ENCODE measurements at regions not wholly inside any gene's neighbourhood (a gene's known extent, or its start where the extent isn't known, plus 50 kb on each side); places are given as distances from the start of the nearest gene placed in this dataset.
A peak's percentile ranks its signal among the peaks of the same experiment; 100 is the strongest.

- no peak overlapping the region for H3K4me3 ChIP-seq (ENCODE audit: low read depth, low read length)
- DNase-seq (ENCODE audit: low read depth), result no peak
- no peak for TF ChIP-seq MYC (IDR thresholded peaks at IDR 0.05; ENCODE audit: low read depth, low read length)
- no peak for TF ChIP-seq POLR2A (IDR thresholded peaks at IDR 0.05; ENCODE audit: extremely low read depth, insufficient read length)
- no peak for TF ChIP-seq CTCF (IDR thresholded peaks at IDR 0.05; ENCODE audit: low read depth, low read length)
- no peak for TF ChIP-seq MAX (IDR thresholded peaks at IDR 0.05; ENCODE audit: low read depth, low read length)
Observed at GRCh38 chr13:31914843-31915242, 116.7 kb upstream of the FRY start.

- H3K4me3 ChIP-seq (ENCODE audit: low read depth, low read length), result no peak overlapping the region
- no peak for DNase-seq (ENCODE audit: low read depth)
- TF ChIP-seq POLR2A (IDR thresholded peaks at IDR 0.05; ENCODE audit: extremely low read depth, insufficient read length) (no peak), MAX (IDR thresholded peaks at IDR 0.05; ENCODE audit: low read depth, low read length) (no peak), CTCF (IDR thresholded peaks at IDR 0.05; ENCODE audit: low read depth, low read length) (no peak), MYC (IDR thresholded peaks at IDR 0.05; ENCODE audit: low read depth, low read length) (no peak)
Observed at GRCh38 chr13:31918707-31919106, 112.9 kb upstream of the FRY start.

GRCh38 chr13:31919241-31919640 is 112.3 kb upstream of the FRY start:
- H3K4me3 ChIP-seq (ENCODE audit: low read depth, low read length), result no peak overlapping the region
- DNase-seq (ENCODE audit: low read depth), result no peak
- TF ChIP-seq CTCF (IDR thresholded peaks at IDR 0.05; ENCODE audit: low read depth, low read length) (no peak), MAX (IDR thresholded peaks at IDR 0.05; ENCODE audit: low read depth, low read length) (no peak)

DNA sequence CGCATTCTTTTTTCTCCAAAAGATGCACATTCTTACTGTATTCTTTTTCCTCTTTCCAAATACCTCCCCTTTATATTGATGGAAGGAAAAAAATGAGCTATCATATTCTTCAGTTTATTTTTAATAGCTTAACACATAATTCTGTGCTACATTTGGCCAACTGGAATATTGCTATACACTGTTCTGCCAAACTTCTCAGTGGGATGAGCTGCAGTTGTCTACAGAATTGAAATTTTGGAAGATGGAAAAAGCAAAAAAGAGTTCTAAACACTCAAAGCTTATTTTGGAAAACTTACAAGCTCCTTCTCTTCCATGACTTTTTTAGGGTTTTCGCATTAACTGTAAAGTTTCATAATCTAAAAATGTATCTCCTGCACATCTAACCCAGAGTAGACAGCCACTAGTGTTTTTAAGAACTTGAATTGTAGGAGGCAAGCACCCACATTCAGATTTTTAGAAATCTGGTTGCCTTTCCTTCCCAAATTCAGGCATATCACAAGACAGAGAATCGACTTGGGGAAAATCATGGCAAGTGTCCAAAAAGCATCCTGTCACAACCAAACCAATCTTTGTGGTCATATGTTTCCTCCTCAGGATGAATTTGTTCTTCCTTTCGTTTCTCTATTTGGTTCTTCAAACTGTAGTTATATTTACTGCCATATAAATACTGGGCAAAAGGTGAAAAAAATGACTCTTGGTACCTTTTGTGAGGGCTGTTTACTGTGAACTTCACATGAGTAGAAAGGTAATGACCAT is 111.4 kb upstream of the FRY start:
- H3K4me3 ChIP-seq (ENCODE audit: low read depth, low read length), result no peak overlapping the region
- DNase-seq (ENCODE audit: low read depth), result peak; percentile 36
- no peak for TF ChIP-seq MYC (IDR thresholded peaks at IDR 0.05; ENCODE audit: low read depth, low read length)
- TF ChIP-seq CTCF (IDR thresholded peaks at IDR 0.05; ENCODE audit: low read depth, low read length), result no peak
- TF ChIP-seq POLR2A (IDR thresholded peaks at IDR 0.05; ENCODE audit: extremely low read depth, insufficient read length), result no peak
- no peak for TF ChIP-seq MAX (IDR thresholded peaks at IDR 0.05; ENCODE audit: low read depth, low read length)

DNA sequence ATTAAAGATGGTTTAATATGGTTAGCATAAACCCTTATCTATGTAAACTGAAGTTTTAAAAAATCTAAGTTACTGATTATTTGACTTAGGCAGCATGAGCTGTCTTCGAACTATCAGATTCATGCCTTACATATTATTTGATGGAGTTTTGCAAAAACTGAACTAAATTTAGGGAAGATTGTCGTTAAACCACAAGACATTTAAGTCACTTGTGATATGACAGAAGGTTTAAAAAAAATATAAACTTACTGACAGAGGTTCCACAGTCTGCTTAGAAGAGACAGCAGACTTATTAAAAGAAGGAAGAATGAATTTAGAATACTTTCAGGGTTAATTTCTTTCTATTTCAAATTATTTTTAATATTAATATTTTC is 110.9 kb upstream of the FRY start:
- DNase-seq (ENCODE audit: low read depth), result no peak
- no peak overlapping the region for H3K4me3 ChIP-seq (ENCODE audit: low read depth, low read length)
- TF ChIP-seq MYC (IDR thresholded peaks at IDR 0.05; ENCODE audit: low read depth, low read length), result no peak
- no peak for TF ChIP-seq POLR2A (IDR thresholded peaks at IDR 0.05; ENCODE audit: extremely low read depth, insufficient read length)
- no peak for TF ChIP-seq CTCF (IDR thresholded peaks at IDR 0.05; ENCODE audit: low read depth, low read length)
- TF ChIP-seq MAX (IDR thresholded peaks at IDR 0.05; ENCODE audit: low read depth, low read length), result no peak

Data from NB4 (cell line).